T-helper 2 cell treated with Interferon-gamma antibody and Interleukin-4, amounts not matched to agents 5 μg/mL and 100 μg/mL, for 36 hours (primary cell): ENCODE measurements at regions not wholly inside any gene's neighbourhood (a gene's known extent, or its start where the extent isn't known, plus 50 kb on each side); places are given as distances from the start of the nearest gene placed in this dataset.

Experiments
- DNase-seq: peaks from one replicate; pipeline ENCODE4 v3.0.0; 2021; ENCODE audit warnings: low spot score
- H3K27ac Mint-ChIP-seq: one replicate; pipeline ENCODE4 v1.8.0; 2021; ENCODE audit warnings: mild to moderate bottlenecking, mixed read lengths
- H3K27me3 Mint-ChIP-seq: one replicate; pipeline ENCODE4 v1.8.0; 2021; ENCODE audit warnings: low read depth, mixed read lengths
- H3K36me3 Mint-ChIP-seq: one replicate; pipeline ENCODE4 v1.8.0; 2021; ENCODE audit warnings: low read depth, mixed read lengths
- H3K4me1 Mint-ChIP-seq: one replicate; pipeline ENCODE4 v1.8.0; 2021; ENCODE audit warnings: low read depth, mixed read lengths
- H3K4me3 Mint-ChIP-seq: one replicate; pipeline ENCODE4 v1.8.0; 2022; ENCODE audit warnings: mild to moderate bottlenecking, moderate library complexity, mixed read lengths
- H3K9me3 Mint-ChIP-seq: one replicate; pipeline ENCODE4 v1.8.0; 2021; ENCODE audit warnings: mixed read lengths

DNA sequence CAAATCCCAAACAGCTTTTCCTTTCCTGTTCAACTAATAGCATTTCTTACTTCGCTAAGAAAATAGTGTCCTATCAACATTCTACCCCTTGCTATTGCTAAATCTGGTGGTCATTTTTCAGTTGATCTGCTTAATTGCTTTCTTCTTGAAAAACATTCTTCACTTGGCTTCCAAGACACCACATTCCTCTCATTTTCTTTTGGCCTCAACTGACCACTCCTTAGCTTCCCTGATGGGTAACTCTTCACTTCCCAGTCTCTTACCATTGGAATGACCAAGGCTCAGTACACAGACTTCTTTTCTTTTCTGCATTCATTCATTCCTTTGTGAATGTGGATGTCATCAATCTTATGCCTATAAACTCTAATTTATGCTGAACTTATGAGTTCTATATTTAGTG, 230.8 kb upstream of the CDH2 start:
- Mint-ChIP-seq H3K9me3 (peaks cover 33% of the 10 kb centered on the region), H3K36me3 (no peaks in the 10 kb centered on the region), H3K4me3 (no peak overlapping the region), H3K27me3 (no peaks in the 10 kb centered on the region), H3K27ac (no peak overlapping the region), H3K4me1 (no peaks in the 10 kb centered on the region)
- DNase-seq, result no peak

DNA sequence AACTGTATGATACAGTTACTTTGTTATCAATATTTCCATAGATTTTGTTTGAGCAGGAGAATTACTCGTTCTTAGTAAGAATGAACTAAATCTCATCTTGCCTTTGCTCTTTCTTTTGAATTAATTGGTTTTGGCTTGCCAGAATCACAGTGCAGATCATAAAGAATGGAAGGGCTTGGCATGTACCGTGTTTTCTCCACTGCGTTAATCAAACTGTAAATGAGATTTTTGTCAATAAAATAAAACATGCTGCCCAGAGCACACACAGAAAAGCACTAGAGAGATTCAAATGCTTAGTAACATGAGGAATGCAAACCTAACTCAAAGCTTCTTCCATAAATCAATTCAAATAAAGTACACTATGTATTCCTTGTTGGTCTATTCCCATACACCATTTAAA, 229.6 kb upstream of the CDH2 start:
- H3K9me3 Mint-ChIP-seq, result peaks cover 41% of the 10 kb centered on the region
- DNase-seq, result no peak
- no peak overlapping the region for H3K27ac Mint-ChIP-seq
- no peaks in the 10 kb centered on the region for H3K4me1 Mint-ChIP-seq
- H3K36me3 Mint-ChIP-seq, result no peaks in the 10 kb centered on the region
- no peaks in the 10 kb centered on the region for H3K27me3 Mint-ChIP-seq
- no peak overlapping the region for H3K4me3 Mint-ChIP-seq

DNA sequence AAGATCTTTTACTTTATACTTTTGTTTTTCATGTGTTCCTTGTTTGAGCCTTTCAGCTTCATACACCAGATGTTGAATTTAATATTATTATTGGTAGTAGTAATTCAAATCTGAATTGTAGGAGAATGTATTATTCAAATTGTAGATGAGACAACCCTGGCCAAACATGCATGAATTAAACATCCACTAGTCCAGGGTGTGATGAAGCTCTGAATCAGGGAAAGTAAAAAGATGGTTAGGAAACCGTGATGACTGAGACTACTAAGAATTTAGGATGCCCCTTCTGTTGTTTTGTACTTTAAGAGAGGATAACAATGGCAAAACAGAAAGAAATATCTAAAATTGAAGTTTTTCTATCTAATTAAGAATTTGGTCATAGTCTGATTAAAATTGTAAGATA, 227.8 kb upstream of the CDH2 start:
- Mint-ChIP-seq H3K36me3 (no peaks in the 10 kb centered on the region), H3K9me3 (peaks cover 28% of the 10 kb centered on the region)
- no peak for DNase-seq

DNA sequence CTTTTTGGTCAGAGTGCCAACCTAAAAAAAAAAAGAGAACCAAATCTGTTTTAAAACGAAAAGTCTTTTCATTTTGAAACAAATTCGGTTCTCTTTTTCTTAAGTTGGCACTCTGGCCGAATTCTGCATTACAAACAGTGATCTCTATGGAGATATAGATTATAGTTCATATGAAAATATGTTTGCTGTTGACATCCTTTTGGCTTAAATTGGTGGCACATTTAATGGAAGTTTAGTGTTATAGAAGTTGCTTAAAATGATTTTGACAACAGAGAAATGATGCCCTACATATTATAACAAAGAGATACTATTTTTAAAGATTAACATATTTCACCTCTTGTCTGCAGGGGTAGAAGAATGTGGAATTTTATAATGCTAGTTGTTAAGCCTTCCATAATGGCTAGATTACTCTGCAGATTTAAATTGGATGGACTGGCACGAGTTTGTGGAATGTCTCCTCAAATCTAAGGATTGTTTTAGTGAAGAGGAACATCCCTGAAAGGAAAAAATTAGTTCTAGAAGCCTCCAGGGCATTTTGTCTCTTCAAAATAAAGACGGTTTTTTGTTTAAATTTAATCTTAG, 222.9 kb upstream of the CDH2 start:
- Mint-ChIP-seq H3K36me3 (no peaks in the 10 kb centered on the region), H3K27me3 (no peaks in the 10 kb centered on the region), H3K9me3 (peaks cover 30% of the 10 kb centered on the region), H3K4me3 (no peak overlapping the region), H3K27ac (no peak overlapping the region), H3K4me1 (no peaks in the 10 kb centered on the region)
- no peak for DNase-seq

More for the DNA sequence above, 227.8 kb upstream of the CDH2 start:
- no peak overlapping the region for H3K4me3 Mint-ChIP-seq
- no peak overlapping the region for H3K27ac Mint-ChIP-seq
- H3K27me3 Mint-ChIP-seq, result no peaks in the 10 kb centered on the region
- H3K4me1 Mint-ChIP-seq, result no peaks in the 10 kb centered on the region

DNA sequence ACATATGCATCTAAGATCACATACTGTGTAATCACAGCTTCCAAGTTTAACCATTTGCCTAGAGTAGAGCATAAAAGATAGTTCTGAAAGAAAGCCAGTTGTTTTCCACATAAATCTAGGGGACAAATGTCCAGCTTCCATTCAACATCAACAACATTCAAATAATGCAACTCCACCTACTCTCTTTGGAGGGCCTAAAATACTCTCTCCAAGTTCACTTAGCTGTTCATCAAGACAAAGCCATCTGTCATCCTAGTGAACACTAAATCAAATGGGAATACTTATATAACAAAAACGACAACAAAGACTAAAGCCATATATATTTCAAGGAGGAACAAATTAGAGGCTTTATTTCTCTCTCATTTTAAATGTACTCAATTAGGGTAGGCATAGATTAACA, 221.5 kb upstream of the CDH2 start:
- peaks cover 26% of the 10 kb centered on the region for H3K9me3 Mint-ChIP-seq
- H3K4me1 Mint-ChIP-seq, result no peaks in the 10 kb centered on the region
- H3K27me3 Mint-ChIP-seq, result no peaks in the 10 kb centered on the region
- H3K4me3 Mint-ChIP-seq, result no peak overlapping the region
- H3K27ac Mint-ChIP-seq, result no peak overlapping the region
- no peak for DNase-seq
- no peaks in the 10 kb centered on the region for H3K36me3 Mint-ChIP-seq

DNA sequence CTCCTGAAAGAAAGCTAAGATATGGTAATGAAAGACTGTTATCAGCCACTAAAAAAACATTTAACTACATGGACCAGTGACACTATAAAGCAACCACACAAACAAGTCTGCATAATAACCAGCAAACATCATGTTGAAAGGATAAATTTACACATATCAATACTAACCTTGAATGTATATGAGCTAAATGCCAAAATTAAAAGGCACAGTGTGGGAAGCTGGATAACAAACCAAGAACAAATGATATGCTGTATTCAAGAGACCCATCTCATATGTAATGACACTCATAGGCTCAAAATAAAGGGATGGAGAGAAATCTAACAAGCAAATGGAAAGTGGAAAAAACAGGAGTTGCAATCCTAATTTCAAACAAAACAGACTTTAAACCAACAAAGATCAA, 213.1 kb upstream of the CDH2 start:
- Mint-ChIP-seq H3K9me3 (peaks cover 45% of the 10 kb centered on the region), H3K27ac (no peak overlapping the region), H3K4me3 (no peak overlapping the region), H3K27me3 (no peaks in the 10 kb centered on the region), H3K4me1 (no peaks in the 10 kb centered on the region), H3K36me3 (no peaks in the 10 kb centered on the region)
- DNase-seq, result no peak

DNA sequence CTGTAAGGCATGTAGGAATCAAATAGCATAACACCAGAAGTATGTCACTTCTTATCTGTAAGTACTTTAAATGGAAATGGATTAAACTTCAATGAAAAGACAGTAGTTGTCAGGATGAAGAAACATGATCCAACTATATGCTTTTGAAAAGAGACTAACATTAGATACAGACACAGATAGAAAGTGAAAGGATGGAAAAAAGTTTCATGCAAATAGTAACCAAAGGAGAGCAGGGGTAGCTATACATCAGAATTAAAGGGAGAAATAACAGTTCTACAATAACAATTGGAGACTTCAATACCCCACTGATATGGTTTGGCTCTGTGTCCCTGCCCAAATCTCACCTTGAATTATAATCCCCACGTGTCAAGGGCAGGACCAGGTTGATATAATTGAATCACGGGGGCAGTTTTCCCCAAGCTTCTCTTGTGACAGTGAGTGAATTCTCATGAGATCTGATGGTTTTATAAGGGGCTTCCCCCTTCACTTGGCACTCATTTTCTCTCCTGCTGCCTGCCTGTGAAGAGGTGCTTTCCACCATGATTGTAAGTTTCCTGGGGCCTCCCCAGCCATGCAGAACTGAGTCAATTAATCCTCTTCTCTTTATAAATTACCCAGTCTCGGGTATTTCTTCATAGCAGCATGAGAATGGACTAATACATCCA, 205.4 kb upstream of the CDH2 start:
- H3K27me3 Mint-ChIP-seq, result no peaks in the 10 kb centered on the region
- no peak overlapping the region for H3K27ac Mint-ChIP-seq
- H3K4me3 Mint-ChIP-seq, result no peak overlapping the region
- H3K9me3 Mint-ChIP-seq, result peaks cover 36% of the 10 kb centered on the region
- no peak for DNase-seq
- no peaks in the 10 kb centered on the region for H3K4me1 Mint-ChIP-seq
- no peaks in the 10 kb centered on the region for H3K36me3 Mint-ChIP-seq

DNA sequence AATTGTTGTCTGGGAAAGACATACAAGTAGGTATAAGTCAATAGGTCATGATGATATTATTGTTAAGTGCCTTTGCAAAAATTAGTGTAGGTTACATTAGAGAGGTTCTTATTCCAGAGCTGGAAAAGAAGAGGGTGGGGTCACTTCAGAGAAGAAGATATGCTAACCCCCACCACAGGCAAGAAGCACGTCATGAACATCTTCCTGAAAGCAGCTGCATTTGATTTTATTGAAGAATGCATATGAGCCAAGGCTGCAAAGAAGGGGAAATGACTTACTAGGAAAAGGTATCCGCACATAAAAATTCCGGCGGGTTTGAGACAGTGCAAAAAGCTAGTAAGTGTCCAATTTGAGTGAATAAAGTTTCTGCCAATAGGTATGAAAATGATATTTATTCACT, 195.3 kb upstream of the CDH2 start:
- no peak overlapping the region for H3K27ac Mint-ChIP-seq
- no peaks in the 10 kb centered on the region for H3K27me3 Mint-ChIP-seq
- H3K4me3 Mint-ChIP-seq, result no peak overlapping the region
- no peaks in the 10 kb centered on the region for H3K36me3 Mint-ChIP-seq
- no peaks in the 10 kb centered on the region for H3K4me1 Mint-ChIP-seq
- no peak for DNase-seq
- H3K9me3 Mint-ChIP-seq, result peaks cover 40% of the 10 kb centered on the region

DNA sequence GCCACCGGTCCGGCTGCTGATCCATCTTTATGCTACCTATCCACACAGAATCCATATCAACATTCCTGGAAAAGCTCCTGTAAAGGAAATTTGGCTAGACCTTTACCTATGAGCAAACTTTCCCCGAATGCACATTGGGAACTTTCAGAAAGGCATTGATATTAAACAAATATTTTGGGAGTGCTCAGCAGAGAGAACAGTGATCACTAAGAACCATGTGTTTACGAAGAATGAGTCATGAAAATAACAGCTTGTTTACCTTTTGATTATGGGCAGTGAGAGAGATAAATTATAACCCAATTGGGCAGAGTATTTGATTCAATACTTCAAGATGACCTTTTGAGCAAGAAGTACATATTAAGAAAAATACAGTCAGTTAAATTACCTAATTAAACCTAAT, 189.7 kb upstream of the CDH2 start:
- no peak for DNase-seq
- H3K36me3 Mint-ChIP-seq, result no peaks in the 10 kb centered on the region
- H3K27me3 Mint-ChIP-seq, result no peaks in the 10 kb centered on the region
- peaks cover 32% of the 10 kb centered on the region for H3K9me3 Mint-ChIP-seq
- no peak overlapping the region for H3K27ac Mint-ChIP-seq
- H3K4me3 Mint-ChIP-seq, result no peak overlapping the region
- H3K4me1 Mint-ChIP-seq, result no peaks in the 10 kb centered on the region

DNA sequence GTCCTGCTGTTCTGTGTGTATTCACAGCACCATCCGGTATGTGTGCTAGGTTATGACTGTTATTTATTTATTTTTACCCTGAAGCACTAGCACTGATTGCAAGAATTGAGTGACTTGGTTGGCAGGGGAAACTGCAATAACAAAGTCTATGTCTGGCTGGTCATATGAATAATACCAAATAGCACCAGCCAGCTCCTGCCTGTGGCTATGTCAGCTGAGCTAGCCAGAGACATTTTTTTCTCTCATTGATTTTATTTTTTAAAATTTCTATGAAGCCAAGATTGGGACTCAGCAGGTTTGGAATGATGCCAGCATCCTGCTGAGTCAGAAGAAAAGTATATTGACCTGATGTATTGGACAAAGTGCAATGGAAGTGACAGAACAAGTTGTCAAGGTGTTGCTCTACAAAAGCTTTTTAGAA, 188.5 kb upstream of the CDH2 start:
- no peak overlapping the region for H3K4me3 Mint-ChIP-seq
- no peak overlapping the region for H3K27ac Mint-ChIP-seq
- DNase-seq, result no peak
- H3K36me3 Mint-ChIP-seq, result no peaks in the 10 kb centered on the region
- H3K4me1 Mint-ChIP-seq, result no peaks in the 10 kb centered on the region
- H3K27me3 Mint-ChIP-seq, result no peaks in the 10 kb centered on the region
- H3K9me3 Mint-ChIP-seq, result peaks cover 30% of the 10 kb centered on the region

DNA sequence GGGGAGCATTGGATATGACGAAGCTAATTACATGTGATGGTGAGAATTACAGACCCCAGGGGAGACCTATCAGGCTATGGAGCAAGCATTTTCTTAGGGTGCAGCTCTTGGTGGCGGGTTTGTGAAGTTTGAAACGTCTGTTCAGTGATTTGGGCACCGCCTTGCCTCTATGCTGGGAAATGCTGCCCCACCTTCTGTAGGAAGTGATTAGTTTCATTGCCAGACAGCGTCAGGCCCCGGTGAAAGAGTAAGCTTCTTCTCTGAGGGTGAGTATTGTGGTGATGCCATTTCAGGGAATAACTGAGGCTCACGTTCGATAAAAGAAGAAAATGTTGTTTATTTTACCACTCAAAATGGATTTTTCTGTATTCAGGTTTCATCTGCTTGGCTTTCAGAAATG, 186.2 kb upstream of the CDH2 start:
- Mint-ChIP-seq H3K4me3 (no peak overlapping the region), H3K9me3 (peaks cover 22% of the 10 kb centered on the region), H3K36me3 (no peaks in the 10 kb centered on the region), H3K4me1 (no peaks in the 10 kb centered on the region), H3K27ac (no peak overlapping the region), H3K27me3 (no peaks in the 10 kb centered on the region)
- DNase-seq, result no peak

DNA sequence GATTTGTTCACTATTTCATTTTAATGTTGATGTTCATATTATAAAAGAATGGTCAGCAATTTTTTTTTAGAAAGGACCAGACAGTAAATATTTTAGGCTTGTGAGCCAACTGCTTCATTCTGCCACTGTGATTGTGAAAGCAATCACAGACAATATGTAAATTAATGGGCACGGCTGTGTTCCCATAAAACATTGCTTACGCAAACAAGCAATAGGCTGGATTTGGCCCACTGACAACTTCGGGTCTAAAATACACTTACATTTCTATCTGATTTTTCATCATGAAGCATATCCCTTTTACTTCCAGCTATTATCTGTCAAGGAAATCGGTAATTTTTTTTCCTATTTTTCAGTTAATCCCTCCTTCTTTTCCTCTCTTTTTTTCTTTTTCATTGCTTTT, 182.2 kb upstream of the CDH2 start:
- H3K4me1 Mint-ChIP-seq, result no peaks in the 10 kb centered on the region
- DNase-seq, result no peak
- H3K9me3 Mint-ChIP-seq, result peaks cover 26% of the 10 kb centered on the region
- no peak overlapping the region for H3K4me3 Mint-ChIP-seq
- H3K27ac Mint-ChIP-seq, result no peak overlapping the region
- H3K27me3 Mint-ChIP-seq, result no peaks in the 10 kb centered on the region
- no peaks in the 10 kb centered on the region for H3K36me3 Mint-ChIP-seq

DNA sequence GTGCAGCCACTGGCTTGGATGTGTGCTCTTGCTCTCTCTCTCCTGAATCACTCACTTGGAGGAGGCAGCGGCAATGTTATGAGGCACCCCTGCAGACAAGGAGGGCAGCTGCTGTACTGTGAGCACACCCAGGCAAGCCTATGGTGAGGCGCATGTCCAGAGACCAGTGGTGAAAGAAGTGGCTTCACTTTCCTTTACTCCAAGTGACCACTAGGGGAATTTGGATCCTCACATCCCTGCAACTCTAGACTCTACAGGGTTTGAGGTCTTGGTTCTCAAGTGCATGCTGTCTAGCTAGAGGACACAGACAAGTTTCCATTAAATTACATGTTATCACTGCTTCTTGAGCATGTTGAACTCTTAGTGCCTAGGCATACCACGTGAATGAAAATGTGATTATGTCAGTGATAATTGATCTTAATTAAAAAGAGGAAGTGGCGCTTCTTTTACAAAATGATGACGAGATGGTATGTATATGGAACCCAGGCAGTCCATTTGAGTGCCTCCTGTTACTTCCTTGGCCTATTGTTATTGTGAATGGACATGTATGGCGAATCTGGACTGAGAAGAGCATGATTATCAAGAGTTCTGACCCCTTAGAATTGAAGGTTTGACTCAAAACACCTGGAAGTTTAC, 181.0 kb upstream of the CDH2 start:
- H3K27me3 Mint-ChIP-seq, result no peaks in the 10 kb centered on the region
- no peak for DNase-seq
- H3K27ac Mint-ChIP-seq, result no peak overlapping the region
- H3K9me3 Mint-ChIP-seq, result peaks cover 28% of the 10 kb centered on the region
- H3K36me3 Mint-ChIP-seq, result no peaks in the 10 kb centered on the region
- H3K4me3 Mint-ChIP-seq, result no peak overlapping the region
- no peaks in the 10 kb centered on the region for H3K4me1 Mint-ChIP-seq

DNA sequence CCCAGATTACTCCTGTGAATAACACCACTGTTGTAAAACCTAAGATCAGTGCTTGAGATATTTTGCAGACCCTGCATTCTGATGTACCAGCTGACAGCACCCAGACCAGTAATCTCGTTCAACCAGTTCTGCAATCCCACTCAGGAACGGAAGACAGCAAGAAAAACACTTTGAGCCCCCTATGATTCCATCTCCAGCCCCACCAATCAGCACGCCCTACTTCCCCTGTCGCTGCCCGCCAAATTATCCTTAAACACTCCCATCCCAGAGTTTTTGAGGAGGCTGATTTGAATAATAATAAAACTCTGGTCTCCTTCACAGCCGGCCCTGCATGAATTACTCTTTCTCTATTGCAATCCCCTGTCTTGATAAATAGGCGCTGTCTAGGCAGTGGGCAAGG, 173.9 kb upstream of the CDH2 start:
- Mint-ChIP-seq H3K4me1 (no peaks in the 10 kb centered on the region), H3K27me3 (no peaks in the 10 kb centered on the region), H3K27ac (no peak overlapping the region), H3K9me3 (peaks cover 26% of the 10 kb centered on the region), H3K4me3 (no peak overlapping the region), H3K36me3 (no peaks in the 10 kb centered on the region)
- no peak for DNase-seq

DNA sequence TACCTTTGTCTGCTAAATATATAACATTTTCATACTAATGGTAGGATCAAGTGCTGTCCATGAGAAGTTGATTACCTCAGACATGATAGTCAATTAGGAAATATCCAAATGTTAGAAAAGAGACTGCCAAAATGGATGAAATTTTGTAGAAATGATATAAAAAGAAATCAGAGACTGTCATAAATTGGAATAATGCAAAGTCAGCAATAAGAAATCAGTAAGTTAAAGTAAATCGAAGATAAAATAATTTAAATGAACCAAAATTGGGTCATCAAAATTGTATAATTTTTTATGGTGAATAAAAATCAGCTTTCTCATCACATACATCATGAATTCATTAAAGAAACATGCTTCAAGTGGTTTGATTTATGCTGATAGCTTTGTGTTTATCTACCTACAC, 165.3 kb upstream of the CDH2 start:
- no peak overlapping the region for H3K4me3 Mint-ChIP-seq
- DNase-seq, result no peak
- no peaks in the 10 kb centered on the region for H3K36me3 Mint-ChIP-seq
- H3K27me3 Mint-ChIP-seq, result no peaks in the 10 kb centered on the region
- H3K27ac Mint-ChIP-seq, result no peak overlapping the region
- no peaks in the 10 kb centered on the region for H3K4me1 Mint-ChIP-seq
- H3K9me3 Mint-ChIP-seq, result peaks cover 36% of the 10 kb centered on the region
